NCI-H2196 treated with DMSO at 0.1 percent for 48 hours (cell line): ENCODE measurements at regions not wholly inside any gene's neighbourhood (a gene's known extent, or its start where the extent isn't known, plus 50 kb on each side); places are given as distances from the start of the nearest gene placed in this dataset.
"Not testable (repeated sequence)": the region's sequence is repeated elsewhere in the genome, so short reads cannot be mapped to it uniquely, and the experiment has no call there.

ENCODE experiments used
- DNase-seq: peaks from one replicate; lab custom pipeline; 2025; ENCODE audit not compliant: unreplicated experiment; lab: John Stamatoyannopoulos, UW

GRCh38 chr4:9604031-9604892, 160.0 kb downstream of the DEFB131A start:
- DNase-seq = not testable (repeated sequence)

- not testable (repeated sequence) for DNase-seq
These were observed 160.6 kb downstream of the DEFB131A start for GRCh38 chr4:9604893-9605190.

- DNase-seq = no peak
These were observed 164.1 kb downstream of the DEFB131A start for GRCh38 chr4:9608300-9608699.

- DNase-seq = not testable (repeated sequence)
These were observed 166.1 kb downstream of the DEFB131A start for GRCh38 chr4:9610321-9610720.

- no peak for DNase-seq
These were observed 166.9 kb downstream of the DEFB131A start for GRCh38 chr4:9611101-9611500.

GRCh38 chr4:9636411-9636810, 145.0 kb upstream of the DRD5 start:
- DNase-seq = not testable (repeated sequence)

GRCh38 chr4:9659678-9660077, 121.8 kb upstream of the DRD5 start:
- DNase-seq = not testable (repeated sequence)

GRCh38 chr4:9660955-9661354, 120.5 kb upstream of the DRD5 start:
- DNase-seq = not testable (repeated sequence)

- peak; percentile 15 for DNase-seq
These were observed 110.7 kb upstream of the DRD5 start for GRCh38 chr4:9670725-9671124.

GRCh38 chr4:9677357-9677756, 104.1 kb upstream of the DRD5 start:
- not testable (repeated sequence) for DNase-seq

- no peak for DNase-seq
These were observed 101.5 kb upstream of the DRD5 start for GRCh38 chr4:9679704-9680478.

- DNase-seq = not testable (repeated sequence)
These were observed 98.3 kb upstream of the DRD5 start for GRCh38 chr4:9683174-9683573.

GRCh38 chr4:9685016-9685415, 96.4 kb upstream of the DRD5 start:
- not testable (repeated sequence) for DNase-seq

GRCh38 chr4:9685692-9686091, 95.7 kb upstream of the DRD5 start:
- DNase-seq = no peak

- DNase-seq = not testable (repeated sequence)
These were observed 90.7 kb upstream of the DRD5 start for GRCh38 chr4:9690636-9691237.

GRCh38 chr4:9691238-9692065, 90.0 kb upstream of the DRD5 start:
- DNase-seq = peak; percentile 88

- DNase-seq = not testable (repeated sequence)
These were observed 88.5 kb upstream of the DRD5 start for GRCh38 chr4:9692791-9693491.

- not testable (repeated sequence) for DNase-seq
These were observed 87.0 kb upstream of the DRD5 start for GRCh38 chr4:9694403-9694802.

GRCh38 chr4:9695994-9696393, 85.4 kb upstream of the DRD5 start:
- not testable (repeated sequence) for DNase-seq

- not testable (repeated sequence) for DNase-seq
These were observed 84.9 kb upstream of the DRD5 start for GRCh38 chr4:9696561-9696960.
